HS-27A (cell line): ENCODE measurements at regions not wholly inside any gene's neighbourhood (a gene's known extent, or its start where the extent isn't known, plus 50 kb on each side); places are given as distances from the start of the nearest gene placed in this dataset.
"Not testable (repeated sequence)": the region's sequence is repeated elsewhere in the genome, so short reads cannot be mapped to it uniquely, and the experiment has no call there.

Source experiments
- DNase-seq: peaks from one replicate; pipeline ENCODE4 v3.0.0-alpha.2; 2012; ENCODE audit warnings: low read depth, missing footprints

DNA sequence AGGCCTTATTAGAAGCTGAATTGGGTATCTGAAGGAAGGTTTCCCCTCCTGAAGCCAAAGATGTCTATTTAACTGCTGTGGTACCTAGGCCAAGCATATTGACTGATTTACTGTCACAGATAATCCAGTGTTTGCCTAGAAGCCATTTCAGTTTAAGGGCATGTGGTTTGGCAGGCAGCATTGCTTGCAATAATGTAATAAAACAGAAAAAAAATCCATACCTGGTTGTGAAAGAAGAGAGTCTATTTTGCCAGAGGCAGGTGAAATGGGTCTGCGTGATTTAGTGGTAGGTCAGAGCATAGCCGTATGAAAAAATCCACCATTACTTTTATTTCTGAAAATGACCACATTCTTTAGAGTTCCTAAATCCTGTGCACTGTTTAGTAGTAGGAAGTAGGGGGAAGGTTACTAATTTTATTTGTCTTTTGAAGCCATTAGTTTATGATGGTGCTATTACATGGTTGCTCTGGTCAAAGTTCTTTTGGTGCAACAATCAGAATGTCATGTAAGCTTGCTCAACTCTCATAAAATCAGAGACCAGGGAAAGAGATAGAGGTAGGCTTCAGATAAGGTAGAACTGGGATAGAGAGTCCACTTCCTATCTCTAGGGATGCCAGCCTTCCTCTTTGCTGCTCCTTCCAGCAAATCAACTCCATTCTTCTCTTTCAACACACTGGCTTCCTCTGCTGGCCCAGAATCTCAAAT is 343.4 kb downstream of the GPD2 start:
- DNase-seq: no peak

DNA sequence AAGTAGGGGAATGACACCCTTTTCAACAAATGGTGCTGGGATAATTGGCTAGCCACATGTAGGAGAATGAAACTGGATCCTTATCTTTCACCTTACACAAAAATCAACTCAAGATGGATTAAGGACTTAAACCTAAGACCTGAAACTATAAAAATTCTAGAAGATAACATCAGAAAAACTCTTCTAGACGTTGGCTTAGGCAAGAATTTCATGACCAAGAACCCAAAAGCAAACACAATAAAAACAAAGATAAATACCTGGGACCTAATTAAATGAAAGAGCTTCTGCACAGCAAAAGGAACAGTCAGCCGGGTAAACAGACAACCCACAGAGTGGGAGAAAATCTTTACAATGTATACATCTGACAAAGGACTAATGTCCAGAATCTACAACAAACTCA is 345.5 kb downstream of the GPD2 start:
- not testable (repeated sequence) for DNase-seq

GRCh38 chr2:156784020-156784701 is 348.0 kb downstream of the GPD2 start:
- no peak for DNase-seq

DNA sequence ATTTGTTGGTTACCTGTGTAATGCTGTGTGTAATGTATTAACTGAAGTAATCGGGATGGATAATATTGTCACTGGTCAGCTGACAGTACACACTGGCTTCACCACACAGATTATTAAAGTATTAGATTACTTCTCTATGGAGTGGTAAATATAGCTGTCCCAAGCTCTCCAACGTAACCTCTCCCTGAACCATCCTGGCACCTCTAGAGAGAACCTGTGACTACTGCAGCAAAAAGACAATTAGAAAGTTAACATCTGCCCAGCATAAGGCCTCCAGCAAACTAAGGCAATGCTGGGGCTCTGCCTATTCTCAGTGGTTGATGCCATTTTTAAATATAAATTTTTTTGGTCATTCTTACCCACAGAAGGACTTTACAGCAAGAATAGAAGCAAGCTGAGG is 351.3 kb downstream of the GPD2 start:
- DNase-seq: no peak

DNA sequence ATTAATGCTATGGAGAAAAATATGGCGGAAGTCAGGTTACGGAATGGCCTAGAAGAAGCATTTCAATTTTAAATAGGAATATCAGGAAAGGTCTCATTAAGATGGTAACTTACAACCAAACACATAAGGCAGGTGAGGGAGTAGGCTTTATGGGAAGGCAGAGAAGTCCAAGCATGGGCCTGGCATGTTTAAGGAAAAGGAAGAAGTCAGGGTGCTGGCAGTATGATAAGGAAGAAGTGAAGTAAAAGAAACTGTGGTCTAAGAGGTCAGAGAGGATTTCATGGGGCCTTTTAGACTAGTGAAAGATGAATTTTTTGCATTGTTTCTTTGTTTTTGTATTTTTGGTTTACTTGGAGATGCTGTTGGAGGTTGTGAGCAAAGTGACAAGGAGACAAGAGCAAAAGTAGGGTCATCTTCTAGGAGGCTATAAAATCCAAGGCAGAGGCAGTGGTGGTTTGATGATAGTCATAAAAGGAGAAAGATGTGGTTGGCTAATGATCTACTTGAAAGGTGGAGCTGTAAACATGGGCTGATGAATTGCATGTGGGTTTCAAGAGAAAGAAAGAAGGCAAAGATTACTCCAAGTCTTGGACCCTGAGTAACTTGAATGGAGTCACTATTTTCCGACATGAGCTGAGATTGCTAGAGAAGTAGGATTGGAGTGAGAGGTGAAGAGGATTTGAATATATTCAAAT is 354.3 kb downstream of the GPD2 start:
- DNase-seq: no peak

DNA sequence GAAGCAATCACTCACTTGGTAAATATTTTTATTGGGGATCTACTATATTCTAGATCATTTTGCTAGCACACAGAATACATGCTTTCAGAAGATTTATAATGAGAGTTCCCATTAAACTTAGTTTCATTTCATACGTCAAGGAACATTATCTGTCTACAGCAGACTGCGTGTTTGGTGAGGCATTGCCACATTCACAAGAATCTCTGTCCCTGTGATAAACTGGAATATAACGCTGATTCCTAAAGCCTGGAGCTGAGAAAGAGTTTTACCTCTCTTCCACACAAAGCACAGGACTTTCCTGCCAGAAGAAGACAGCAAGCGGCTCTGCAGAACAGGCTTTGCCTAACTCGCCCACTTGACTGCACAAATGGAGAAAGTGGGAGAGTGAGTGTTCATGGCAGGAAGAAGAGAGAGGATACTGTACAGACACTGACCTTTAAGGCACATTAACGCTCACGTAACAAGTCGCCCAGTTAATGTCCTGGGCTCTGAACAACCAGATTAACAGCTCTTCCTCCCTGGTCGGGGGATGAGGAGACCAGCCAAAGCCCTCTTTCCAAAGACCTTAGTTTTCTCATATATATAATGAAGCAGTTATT is 356.2 kb downstream of the GPD2 start:
- DNase-seq: no peak

DNA sequence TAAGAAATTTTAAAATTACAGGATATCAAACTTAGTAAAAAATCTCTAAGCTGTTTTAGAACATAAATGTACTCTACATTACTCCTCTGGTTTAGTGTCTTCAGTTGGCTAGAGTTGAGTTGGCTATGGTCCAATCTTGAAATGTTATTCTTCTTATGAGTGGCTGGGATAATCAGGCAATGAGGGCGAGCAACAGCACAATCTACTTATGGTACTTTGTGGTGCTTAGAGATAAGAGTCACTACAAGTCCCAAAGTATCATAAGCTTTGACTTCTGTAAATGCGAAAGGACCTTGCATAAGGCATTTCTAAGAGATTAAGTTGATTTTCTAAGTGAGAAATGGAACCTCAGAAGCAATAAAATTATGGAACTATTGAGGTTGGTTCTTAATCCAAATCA is 361.7 kb downstream of the GPD2 start:
- DNase-seq: no peak

- no peak for DNase-seq
Observed at GRCh38 chr2:156800065-156800653, 364.0 kb downstream of the GPD2 start.

GRCh38 chr2:156800781-156801361 is 364.7 kb downstream of the GPD2 start:
- DNase-seq: no peak

- no peak for DNase-seq
Observed at GRCh38 chr2:156803243-156803642, 367.1 kb downstream of the GPD2 start.

- DNase-seq: no peak
Observed at GRCh38 chr2:156803967-156804366, 367.8 kb downstream of the GPD2 start.

DNA sequence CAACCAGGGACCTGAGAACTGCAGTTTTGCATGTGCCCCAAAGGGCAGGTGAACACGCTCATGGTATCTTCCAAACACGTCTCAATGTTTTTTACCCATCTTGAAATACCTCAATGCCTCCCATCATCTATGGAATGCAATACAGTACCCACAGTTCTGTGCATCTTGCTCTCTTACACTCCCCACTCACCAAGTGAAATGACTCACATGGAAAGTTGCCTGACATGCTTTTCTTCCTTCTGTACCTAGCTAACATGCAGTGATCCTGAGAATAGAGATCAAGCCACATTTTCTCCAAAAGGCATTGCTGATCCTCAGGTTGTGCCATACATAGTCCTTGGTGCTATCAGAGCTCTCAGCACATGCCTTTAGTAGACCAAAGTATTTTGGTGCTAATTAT is 373.9 kb downstream of the GPD2 start:
- DNase-seq: no peak

GRCh38 chr2:156812496-156812895 is 376.3 kb downstream of the GPD2 start:
- no peak for DNase-seq

- no peak for DNase-seq
Observed at GRCh38 chr2:156817430-156817829, 381.3 kb downstream of the GPD2 start.

DNA sequence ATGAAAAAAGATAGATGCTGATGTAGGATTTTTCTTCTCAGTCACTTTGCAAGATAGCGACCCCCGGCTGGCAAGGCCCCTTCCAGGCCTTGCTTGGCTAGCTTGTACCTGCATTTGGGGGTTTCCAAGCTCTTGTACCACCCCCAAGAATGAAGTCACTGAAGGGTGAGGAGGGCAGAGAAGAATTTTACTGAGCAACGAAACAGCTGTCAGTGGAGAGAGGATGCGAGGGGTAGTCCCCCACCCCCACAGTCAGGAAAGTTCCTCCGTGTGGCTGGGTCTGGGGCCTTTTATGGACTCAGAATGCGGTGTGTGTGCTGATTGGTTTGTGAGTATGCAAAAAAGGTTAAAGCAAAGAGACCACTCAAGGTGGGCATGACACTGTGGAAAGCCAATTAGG is 382.0 kb downstream of the GPD2 start:
- no peak for DNase-seq

- DNase-seq: no peak
Observed at GRCh38 chr2:156818944-156819343, 382.8 kb downstream of the GPD2 start.

DNA sequence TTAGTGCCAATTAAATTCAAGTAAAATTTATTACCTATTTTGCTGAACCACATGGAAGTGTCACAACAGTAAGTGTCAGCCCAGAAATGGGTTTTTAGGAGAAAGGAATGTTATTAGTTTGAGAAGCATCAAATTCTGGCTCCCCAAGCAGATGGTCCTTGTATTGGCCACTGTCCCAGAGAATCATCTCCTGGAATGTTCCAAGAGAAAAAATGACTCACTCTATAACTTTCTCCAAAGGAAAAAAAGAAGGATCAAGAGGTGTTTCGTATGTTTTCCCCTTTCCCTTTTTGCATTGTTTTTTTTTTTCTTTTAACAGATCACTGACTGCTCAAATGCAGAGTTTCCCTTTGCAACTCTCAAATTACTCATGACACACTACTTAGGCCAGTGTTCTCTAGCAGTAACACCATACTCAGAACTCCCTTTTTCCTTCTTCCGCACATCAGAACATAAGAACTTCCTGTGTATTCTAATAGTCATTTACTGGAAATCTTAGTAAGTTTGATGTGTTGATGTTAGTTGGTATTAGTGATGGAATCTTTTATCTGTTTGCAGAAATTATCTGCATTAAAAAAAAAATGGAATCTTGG is 390.3 kb downstream of the GPD2 start:
- peak; percentile 12 for DNase-seq

DNA sequence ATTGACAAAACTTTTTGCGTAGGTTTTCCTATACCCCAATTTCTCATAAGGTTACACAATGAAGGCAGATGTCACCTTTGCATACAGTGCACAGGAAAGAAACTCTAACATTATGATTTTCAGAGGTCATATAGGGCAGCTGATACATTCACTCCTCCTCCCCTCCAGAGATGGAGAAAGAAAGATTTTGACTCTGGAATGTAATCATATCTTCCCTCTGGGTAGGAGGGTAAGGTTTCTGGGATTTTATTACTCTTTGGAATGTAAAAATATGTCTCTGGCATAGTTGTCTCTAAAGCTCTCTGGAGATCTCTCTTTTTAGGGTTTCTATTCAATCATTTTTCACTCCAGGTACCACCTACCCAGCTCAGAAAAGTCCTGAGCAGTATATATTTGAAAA is 398.3 kb downstream of the GPD2 start:
- no peak for DNase-seq

GRCh38 chr2:156837635-156838370 is 401.6 kb downstream of the GPD2 start:
- DNase-seq: no peak

DNA sequence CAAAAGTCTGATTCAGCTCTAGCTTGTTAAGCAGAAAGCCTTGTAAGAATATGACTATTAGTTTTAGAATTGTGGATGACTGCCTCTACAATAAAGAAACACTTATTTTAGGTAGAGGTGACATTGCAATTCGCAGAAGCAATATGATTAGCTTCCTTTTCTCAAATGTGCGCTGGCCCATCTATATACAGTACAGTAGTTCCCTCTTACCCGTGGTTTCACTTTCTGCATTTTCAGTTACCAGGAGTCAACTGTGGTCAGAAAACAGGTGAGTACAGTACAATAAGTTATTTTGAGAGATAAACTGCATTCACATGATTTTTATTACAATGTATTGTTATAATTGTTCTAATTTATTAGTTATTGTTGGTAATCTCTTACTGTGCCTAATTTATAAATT is 405.1 kb downstream of the GPD2 start:
- DNase-seq: no peak
